ENCODE measurements at regions not wholly inside any gene's neighbourhood (a gene's known extent, or its start where the extent isn't known, plus 50 kb on each side); places are given as distances from the start of the nearest gene placed in this dataset.

DNA sequence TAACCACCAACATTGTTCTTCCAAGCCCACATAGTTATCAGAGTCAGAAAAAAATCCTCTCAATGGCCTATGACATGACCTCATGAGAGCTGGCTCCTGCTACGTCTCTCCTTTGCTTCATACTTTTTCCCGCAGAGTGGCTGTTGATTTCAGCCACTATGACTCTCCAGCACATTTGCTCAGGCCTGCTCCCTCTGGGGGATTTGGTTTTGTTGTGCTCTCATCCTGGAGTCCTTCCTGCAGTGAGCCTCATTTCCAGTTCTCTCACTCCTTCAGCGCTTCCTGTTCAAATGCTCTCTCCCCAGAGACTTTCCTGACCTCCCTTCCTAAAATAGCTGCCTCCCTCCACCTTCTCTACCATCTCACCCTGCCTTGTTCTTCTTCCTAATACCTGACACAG is 72.0 kb upstream of the USP29 start:
- no peak overlapping the region for H3K4me3 ChIP-seq (ENCODE audit: low read depth, low read length)
- CTCF ChIA-PET, result no interaction called here
- DNase-seq (ENCODE audit: low read depth, low spot score), result no peak
- POLR2A ChIA-PET, result no interaction called here
- TF ChIP-seq, protein P1, sequence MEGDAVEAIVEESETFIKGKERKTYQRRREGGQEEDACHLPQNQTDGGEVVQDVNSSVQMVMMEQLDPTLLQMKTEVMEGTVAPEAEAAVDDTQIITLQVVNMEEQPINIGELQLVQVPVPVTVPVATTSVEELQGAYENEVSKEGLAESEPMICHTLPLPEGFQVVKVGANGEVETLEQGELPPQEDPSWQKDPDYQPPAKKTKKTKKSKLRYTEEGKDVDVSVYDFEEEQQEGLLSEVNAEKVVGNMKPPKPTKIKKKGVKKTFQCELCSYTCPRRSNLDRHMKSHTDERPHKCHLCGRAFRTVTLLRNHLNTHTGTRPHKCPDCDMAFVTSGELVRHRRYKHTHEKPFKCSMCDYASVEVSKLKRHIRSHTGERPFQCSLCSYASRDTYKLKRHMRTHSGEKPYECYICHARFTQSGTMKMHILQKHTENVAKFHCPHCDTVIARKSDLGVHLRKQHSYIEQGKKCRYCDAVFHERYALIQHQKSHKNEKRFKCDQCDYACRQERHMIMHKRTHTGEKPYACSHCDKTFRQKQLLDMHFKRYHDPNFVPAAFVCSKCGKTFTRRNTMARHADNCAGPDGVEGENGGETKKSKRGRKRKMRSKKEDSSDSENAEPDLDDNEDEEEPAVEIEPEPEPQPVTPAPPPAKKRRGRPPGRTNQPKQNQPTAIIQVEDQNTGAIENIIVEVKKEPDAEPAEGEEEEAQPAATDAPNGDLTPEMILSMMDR (IDR thresholded peaks at IDR 0.05; ENCODE audit: insufficient read depth, low read length, missing control alignments), result no peak

DNA sequence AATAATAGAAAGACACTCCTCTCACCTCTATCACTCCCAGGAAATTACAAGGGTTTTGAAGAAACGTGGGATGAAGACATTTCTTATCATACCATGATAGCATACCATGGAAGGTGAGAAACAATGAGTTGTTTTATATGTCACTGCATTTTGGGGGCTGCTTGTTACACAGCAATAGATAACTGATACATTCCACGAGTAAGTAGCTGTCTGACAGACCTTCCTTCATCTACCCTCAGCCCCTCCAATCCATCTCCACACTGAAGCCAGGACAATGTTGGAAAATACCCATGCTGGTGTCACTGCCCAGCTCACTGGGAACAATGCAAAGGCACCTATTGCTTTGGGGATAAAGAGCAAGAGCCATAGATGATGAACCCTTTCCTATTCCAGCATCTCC is 68.9 kb upstream of the USP29 start:
- TF ChIP-seq, protein P1 (IDR thresholded peaks at IDR 0.05; ENCODE audit: insufficient read depth, low read length, missing control alignments), result no peak
- H3K4me3 ChIP-seq (ENCODE audit: low read depth, low read length), result no peak overlapping the region
- POLR2A ChIA-PET, result no interaction called here
- CTCF ChIA-PET, result no interaction called here
- DNase-seq (ENCODE audit: low read depth, low spot score), result no peak

DNA sequence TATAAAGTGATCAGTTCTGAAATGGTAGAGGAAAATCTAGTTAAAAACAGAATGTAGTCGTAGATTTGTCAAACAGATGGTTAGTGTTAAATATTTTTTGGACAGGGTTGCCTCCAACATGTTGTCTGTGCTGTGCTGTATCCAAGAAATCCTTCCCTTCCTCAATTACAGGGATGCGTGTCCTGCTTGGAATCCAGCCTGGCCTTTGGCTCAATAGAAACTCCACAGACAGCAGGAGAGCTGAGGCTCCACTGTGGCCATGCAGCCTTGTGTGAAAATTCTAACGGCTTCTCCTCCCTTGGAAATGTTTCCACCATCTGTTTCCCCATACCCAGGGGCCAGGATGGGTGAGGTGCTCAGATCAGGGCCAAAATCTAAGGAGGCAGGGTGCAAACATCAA is 67.7 kb upstream of the USP29 start:
- no peak for DNase-seq (ENCODE audit: low read depth, low spot score)
- TF ChIP-seq, protein P1 (IDR thresholded peaks at IDR 0.05; ENCODE audit: insufficient read depth, low read length, missing control alignments), result no peak
- POLR2A ChIA-PET, result no interaction called here
- CTCF ChIA-PET, result no interaction called here
- H3K4me3 ChIP-seq (ENCODE audit: low read depth, low read length), result no peak overlapping the region

DNA sequence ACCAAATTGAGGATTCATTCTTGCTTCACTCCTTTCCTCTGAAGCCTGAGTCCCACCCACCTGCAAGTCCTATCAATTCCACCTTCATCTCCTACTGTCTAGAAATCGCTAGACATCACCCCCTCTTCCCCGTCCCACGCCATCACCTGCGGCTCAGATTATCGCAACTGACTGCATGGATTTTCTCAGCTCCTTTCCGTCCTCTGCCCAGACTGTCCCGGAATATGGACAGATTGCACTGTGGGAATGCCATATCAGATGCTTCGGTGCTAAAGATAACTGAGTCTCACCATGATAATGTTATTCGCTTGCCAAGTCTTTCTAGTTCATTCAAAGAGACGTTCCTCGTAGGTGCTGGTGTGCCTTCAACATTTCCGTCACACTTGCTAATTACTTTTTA is 66.4 kb upstream of the USP29 start:
- POLR2A ChIA-PET, result no interaction called here
- TF ChIP-seq, protein P1 (IDR thresholded peaks at IDR 0.05; ENCODE audit: insufficient read depth, low read length, missing control alignments), result no peak
- no peak for DNase-seq (ENCODE audit: low read depth, low spot score)
- no peak overlapping the region for H3K4me3 ChIP-seq (ENCODE audit: low read depth, low read length)
- CTCF ChIA-PET, result no interaction called here

DNA sequence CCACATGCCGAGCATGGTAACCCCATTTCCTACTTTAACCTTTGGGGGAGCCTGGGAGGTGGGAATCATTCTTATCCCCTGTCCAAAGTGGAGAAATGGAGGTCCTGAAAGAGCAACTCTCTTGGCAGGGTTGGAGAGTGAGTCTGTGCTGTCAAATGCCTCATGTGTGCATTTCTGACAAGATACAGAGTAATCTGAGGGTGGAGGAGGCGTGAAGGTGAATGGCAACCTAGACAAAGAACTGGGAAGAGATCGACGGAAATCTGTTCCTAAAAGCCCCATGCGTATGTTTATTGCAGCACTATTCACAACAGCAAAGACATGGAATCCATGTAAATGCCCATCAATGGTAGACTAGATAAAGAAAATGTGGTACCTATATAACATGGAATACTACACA is 63.8 kb upstream of the USP29 start:
- TF ChIP-seq, protein P1 (IDR thresholded peaks at IDR 0.05; ENCODE audit: insufficient read depth, low read length, missing control alignments), result no peak
- ChIA-PET CTCF (no interaction called here), POLR2A (no interaction called here)
- no peak overlapping the region for H3K4me3 ChIP-seq (ENCODE audit: low read depth, low read length)
- DNase-seq (ENCODE audit: low read depth, low spot score), result no peak

DNA sequence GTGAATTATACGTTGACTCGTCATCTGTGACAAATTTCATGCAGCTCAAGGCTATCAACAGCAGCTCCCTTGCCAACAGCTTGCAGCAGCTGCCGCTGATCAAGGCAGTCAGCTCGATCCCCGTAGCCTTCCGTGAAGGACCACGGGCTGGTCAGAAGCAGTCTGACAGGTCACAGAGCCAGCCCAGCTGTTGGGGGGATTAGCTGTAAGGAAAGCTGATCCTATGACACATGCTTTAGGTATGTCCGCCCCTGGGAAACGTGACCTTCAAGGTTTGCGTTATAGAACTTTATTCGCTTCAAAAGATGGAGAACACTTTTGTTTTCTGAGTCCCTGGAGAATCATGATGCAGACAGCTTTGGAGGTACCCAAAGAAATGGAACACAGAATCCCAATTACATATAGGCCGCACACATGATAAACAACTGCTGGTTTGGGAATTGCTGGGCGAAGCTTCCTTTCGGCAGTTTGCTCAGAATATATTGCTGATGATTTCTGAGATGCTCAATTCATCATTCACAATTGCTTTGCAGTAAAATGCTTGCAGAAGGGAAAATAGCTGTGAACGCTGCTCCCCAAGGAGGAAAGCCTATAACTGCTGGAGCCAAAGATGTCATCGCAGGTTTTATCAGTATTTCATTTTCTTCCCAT is 62.6 kb upstream of the USP29 start:
- no peak for DNase-seq (ENCODE audit: low read depth, low spot score)
- TF ChIP-seq, protein P1 (IDR thresholded peaks at IDR 0.05; ENCODE audit: insufficient read depth, low read length, missing control alignments), result no peak
- no peak overlapping the region for H3K4me3 ChIP-seq (ENCODE audit: low read depth, low read length)
- ChIA-PET CTCF (no interaction called here), POLR2A (no interaction called here)
